Vagina (tissue), 2 donors: ENCODE measurements at regions not wholly inside any gene's neighbourhood (a gene's known extent, or its start where the extent isn't known, plus 50 kb on each side); places are given as distances from the start of the nearest gene placed in this dataset.

Experiments used
- CTCF ChIP-seq, 3 experiments: fragments of 450-650 bp in 2 of 3; fragments of 200-600 bp in 1 of 3; sonication (generic) in 1 of 3; IDR thresholded peaks; one replicate each; pipeline ENCODE4 v1.5.1; 2017 to 2019; ENCODE audit warnings: antibody characterized with exemption in 3 of 3, mild to moderate bottlenecking in 2 of 3, moderate library complexity in 2 of 3
- POLR2A ChIP-seq, 2 donors: fragments of 450-650 bp; IDR thresholded peaks; one replicate each; pipeline ENCODE4 v1.6.1; 2017; ENCODE audit warnings: antibody characterized with exemption in 2 of 2, mild to moderate bottlenecking in 2 of 2, moderate library complexity in 2 of 2

DNA sequence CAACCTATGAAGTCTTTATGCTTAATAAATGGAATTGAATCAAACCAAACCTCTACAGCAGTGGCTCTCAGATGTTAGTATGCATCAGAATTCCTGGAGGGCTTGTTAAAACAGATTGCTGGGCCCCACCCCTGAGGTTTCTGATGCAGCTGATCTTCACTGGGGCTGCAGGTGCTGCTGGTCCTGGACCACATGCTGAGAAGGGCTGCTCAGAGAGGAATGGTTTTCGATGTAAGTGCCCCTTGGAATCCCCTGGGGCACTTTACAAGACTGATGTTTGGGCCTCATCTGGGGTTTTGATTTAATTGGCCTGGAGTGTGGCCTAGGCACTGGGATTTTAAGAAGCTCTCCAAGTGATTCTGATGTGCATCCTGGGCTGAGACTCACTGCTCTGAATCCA lies 403.8 kb upstream of the HS6ST1 start:
- TF ChIP-seq CTCF (IDR thresholded peaks at IDR 0.05) (no peak), POLR2A (IDR thresholded peaks at IDR 0.05) (no peak)
